ENCODE measurements at regions not wholly inside any gene's neighbourhood (a gene's known extent, or its start where the extent isn't known, plus 50 kb on each side); places are given as distances from the start of the nearest gene placed in this dataset.

- TF ChIP-seq, protein P1, sequence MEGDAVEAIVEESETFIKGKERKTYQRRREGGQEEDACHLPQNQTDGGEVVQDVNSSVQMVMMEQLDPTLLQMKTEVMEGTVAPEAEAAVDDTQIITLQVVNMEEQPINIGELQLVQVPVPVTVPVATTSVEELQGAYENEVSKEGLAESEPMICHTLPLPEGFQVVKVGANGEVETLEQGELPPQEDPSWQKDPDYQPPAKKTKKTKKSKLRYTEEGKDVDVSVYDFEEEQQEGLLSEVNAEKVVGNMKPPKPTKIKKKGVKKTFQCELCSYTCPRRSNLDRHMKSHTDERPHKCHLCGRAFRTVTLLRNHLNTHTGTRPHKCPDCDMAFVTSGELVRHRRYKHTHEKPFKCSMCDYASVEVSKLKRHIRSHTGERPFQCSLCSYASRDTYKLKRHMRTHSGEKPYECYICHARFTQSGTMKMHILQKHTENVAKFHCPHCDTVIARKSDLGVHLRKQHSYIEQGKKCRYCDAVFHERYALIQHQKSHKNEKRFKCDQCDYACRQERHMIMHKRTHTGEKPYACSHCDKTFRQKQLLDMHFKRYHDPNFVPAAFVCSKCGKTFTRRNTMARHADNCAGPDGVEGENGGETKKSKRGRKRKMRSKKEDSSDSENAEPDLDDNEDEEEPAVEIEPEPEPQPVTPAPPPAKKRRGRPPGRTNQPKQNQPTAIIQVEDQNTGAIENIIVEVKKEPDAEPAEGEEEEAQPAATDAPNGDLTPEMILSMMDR (IDR thresholded peaks at IDR 0.05; ENCODE audit: insufficient read depth, low read length) = no peak
- no peak for TF ChIP-seq POLR2AphosphoS5 (IDR thresholded peaks at IDR 0.05; ENCODE audit: low read depth)
- TF ChIP-seq, protein P2, sequence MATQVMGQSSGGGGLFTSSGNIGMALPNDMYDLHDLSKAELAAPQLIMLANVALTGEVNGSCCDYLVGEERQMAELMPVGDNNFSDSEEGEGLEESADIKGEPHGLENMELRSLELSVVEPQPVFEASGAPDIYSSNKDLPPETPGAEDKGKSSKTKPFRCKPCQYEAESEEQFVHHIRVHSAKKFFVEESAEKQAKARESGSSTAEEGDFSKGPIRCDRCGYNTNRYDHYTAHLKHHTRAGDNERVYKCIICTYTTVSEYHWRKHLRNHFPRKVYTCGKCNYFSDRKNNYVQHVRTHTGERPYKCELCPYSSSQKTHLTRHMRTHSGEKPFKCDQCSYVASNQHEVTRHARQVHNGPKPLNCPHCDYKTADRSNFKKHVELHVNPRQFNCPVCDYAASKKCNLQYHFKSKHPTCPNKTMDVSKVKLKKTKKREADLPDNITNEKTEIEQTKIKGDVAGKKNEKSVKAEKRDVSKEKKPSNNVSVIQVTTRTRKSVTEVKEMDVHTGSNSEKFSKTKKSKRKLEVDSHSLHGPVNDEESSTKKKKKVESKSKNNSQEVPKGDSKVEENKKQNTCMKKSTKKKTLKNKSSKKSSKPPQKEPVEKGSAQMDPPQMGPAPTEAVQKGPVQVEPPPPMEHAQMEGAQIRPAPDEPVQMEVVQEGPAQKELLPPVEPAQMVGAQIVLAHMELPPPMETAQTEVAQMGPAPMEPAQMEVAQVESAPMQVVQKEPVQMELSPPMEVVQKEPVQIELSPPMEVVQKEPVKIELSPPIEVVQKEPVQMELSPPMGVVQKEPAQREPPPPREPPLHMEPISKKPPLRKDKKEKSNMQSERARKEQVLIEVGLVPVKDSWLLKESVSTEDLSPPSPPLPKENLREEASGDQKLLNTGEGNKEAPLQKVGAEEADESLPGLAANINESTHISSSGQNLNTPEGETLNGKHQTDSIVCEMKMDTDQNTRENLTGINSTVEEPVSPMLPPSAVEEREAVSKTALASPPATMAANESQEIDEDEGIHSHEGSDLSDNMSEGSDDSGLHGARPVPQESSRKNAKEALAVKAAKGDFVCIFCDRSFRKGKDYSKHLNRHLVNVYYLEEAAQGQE (IDR thresholded peaks at IDR 0.05; ENCODE audit: insufficient replicate concordance, low read depth) = no peak
- no peak for TF ChIP-seq GABPA (IDR thresholded peaks at IDR 0.05; ENCODE audit: low read depth)
- TF ChIP-seq SPI1 (IDR thresholded peaks at IDR 0.05; ENCODE audit: borderline replicate concordance, low read depth) = no peak
These were observed 1417.3 kb downstream of the STIM2 start for GRCh38 chr4:28277931-28278330.

Data from HL-60 (cell line).